DND-41 (cell line): ENCODE measurements at regions not wholly inside any gene's neighbourhood (a gene's known extent, or its start where the extent isn't known, plus 50 kb on each side); places are given as distances from the start of the nearest gene placed in this dataset.
A peak's percentile ranks its signal among the peaks of the same experiment; 100 is the strongest.

Experiments used
- ATAC-seq: fragments of 200-7000 bp; cut with Tn5 transposase; 3 replicates; pipeline ENCODE4 v1.9.1; 2021; ENCODE audit warnings: low read depth; ENCODE audit not compliant: insufficient read depth
- DNase-seq: peaks from one replicate; pipeline ENCODE4 v3.0.0-alpha.2; 2020
- H2AFZ ChIP-seq: 2 replicates; pipeline ENCODE4 v1.6.0; 2012; ENCODE audit warnings: low read depth, low read length
- H3K27ac ChIP-seq: 2 replicates; pipeline ENCODE4 v1.5.1; 2012; ENCODE audit warnings: low read length, inconsistent platforms
- H3K27me3 ChIP-seq: fragments of 200-600 bp; sonication (generic); 2 replicates; pipeline ENCODE4 v1.6.0; 2012; ENCODE audit warnings: low read length, mild to moderate bottlenecking, inconsistent platforms; ENCODE audit not compliant: insufficient read depth, poor library complexity
- H3K36me3 ChIP-seq: 2 replicates; pipeline ENCODE4 v1.5.1; 2012; ENCODE audit warnings: low read length, inconsistent platforms; ENCODE audit not compliant: insufficient read depth
- H3K4me1 ChIP-seq: 2 replicates; pipeline ENCODE4 v1.5.1; 2012; ENCODE audit warnings: mild to moderate bottlenecking, low read length; ENCODE audit not compliant: insufficient read depth
- H3K4me2 ChIP-seq: 2 replicates; pipeline ENCODE4 v1.6.0; 2012; ENCODE audit warnings: mild to moderate bottlenecking, moderate library complexity, low read length, inconsistent platforms; ENCODE audit not compliant: insufficient read depth
- H3K4me3 ChIP-seq, 2 experiments: fragments of 200-600 bp in 1 of 2; shearing (Covaris generic) in 1 of 2; 2 replicates each; pipeline ENCODE4 v1.5.1; 2012 to 2016; ENCODE audit warnings: inconsistent platforms in 2 of 2, low read length in 2 of 2, mild to moderate bottlenecking in 2 of 2, low read depth in 1 of 2, moderate library complexity in 1 of 2
- H3K79me2 ChIP-seq: 2 replicates; pipeline ENCODE4 v1.6.0; 2012; ENCODE audit warnings: low read length, inconsistent platforms; ENCODE audit not compliant: insufficient read depth
- H3K9ac ChIP-seq: 2 replicates; pipeline ENCODE4 v1.6.0; 2012; ENCODE audit warnings: low read depth, mild to moderate bottlenecking, inconsistent platforms, low read length, moderate library complexity
- H3K9me3 ChIP-seq: 2 replicates; pipeline ENCODE4 v1.5.1; 2012; ENCODE audit warnings: low read length, moderate library complexity, mild to moderate bottlenecking, inconsistent platforms; ENCODE audit not compliant: insufficient read depth, severe bottlenecking
- H4K20me1 ChIP-seq: 2 replicates; pipeline ENCODE4 v1.6.0; 2012; ENCODE audit warnings: low read length; ENCODE audit not compliant: insufficient read depth
- CTCF ChIP-seq: IDR thresholded peaks from 2 replicates; pipeline ENCODE4 v1.5.1; 2012; ENCODE audit warnings: borderline replicate concordance, low read length, moderate library complexity, mild to moderate bottlenecking; ENCODE audit not compliant: poor library complexity, severe bottlenecking; ENCODE audit errors: extremely low read depth
- EZH2 ChIP-seq: IDR thresholded peaks from 3 replicates; pipeline ENCODE4 v1.6.1; 2012; ENCODE audit warnings: borderline replicate concordance, low read depth, mild to moderate bottlenecking, moderate library complexity, low read length, inconsistent platforms; ENCODE audit not compliant: severe bottlenecking

- H3K4me2 ChIP-seq, result no peak overlapping the region
Observed at GRCh38 chr10:94066411-94066810, 72.7 kb downstream of the PLCE1 start.

GRCh38 chr10:94069884-94070283, 76.2 kb downstream of the PLCE1 start:
- no peaks in the 10 kb centered on the region for H3K79me2 ChIP-seq
- no peak overlapping the region for H3K27ac ChIP-seq
- TF ChIP-seq CTCF (no peak), EZH2 (no peak)
- no peak overlapping the region for H3K4me2 ChIP-seq
- ATAC-seq, result no peak
- H3K9ac ChIP-seq, result no peak overlapping the region
- no peak overlapping the region for H2AFZ ChIP-seq
- H4K20me1 ChIP-seq, result no peaks in the 10 kb centered on the region
- no peak overlapping the region for H3K4me3 ChIP-seq
- H3K36me3 ChIP-seq, result no peaks in the 10 kb centered on the region
- H3K4me1 ChIP-seq, result no peaks in the 10 kb centered on the region
- H3K27me3 ChIP-seq, result peaks cover 5% of the 10 kb centered on the region
- H3K9me3 ChIP-seq, result no peaks in the 10 kb centered on the region
- DNase-seq, result no peak

More at GRCh38 chr10:94066411-94066810, 72.7 kb downstream of the PLCE1 start:
- H3K9me3 ChIP-seq, result no peaks in the 10 kb centered on the region
- no peak for TF ChIP-seq CTCF
- no peak for TF ChIP-seq EZH2
- H4K20me1 ChIP-seq, result no peaks in the 10 kb centered on the region
- no peaks in the 10 kb centered on the region for H3K4me1 ChIP-seq
- H3K27me3 ChIP-seq, result no peaks in the 10 kb centered on the region
- H3K79me2 ChIP-seq, result no peaks in the 10 kb centered on the region
- H3K4me3 ChIP-seq, result no peak overlapping the region
- ATAC-seq (peak; percentile 40; the same call in 1 of the 3 replicates), DNase-seq (peak; percentile 25)
- H3K27ac ChIP-seq, result no peak overlapping the region
- no peaks in the 10 kb centered on the region for H3K36me3 ChIP-seq
- no peak overlapping the region for H2AFZ ChIP-seq
- H3K9ac ChIP-seq, result no peak overlapping the region

GRCh38 chr10:94074462-94074861, 80.7 kb downstream of the PLCE1 start:
- Histone ChIP-seq H3K4me1 (no peaks in the 10 kb centered on the region), H3K27ac (no peak overlapping the region), H4K20me1 (no peaks in the 10 kb centered on the region), H3K9me3 (no peaks in the 10 kb centered on the region), H3K4me3 (no peak overlapping the region), H3K9ac (no peak overlapping the region), H3K4me2 (no peak overlapping the region), H2AFZ (no peak overlapping the region), H3K36me3 (no peaks in the 10 kb centered on the region), H3K79me2 (no peaks in the 10 kb centered on the region), H3K27me3 (peaks cover 5% of the 10 kb centered on the region)
- DNase-seq, result no peak
- ATAC-seq, result no peak
- TF ChIP-seq CTCF, result no peak
- no peak for TF ChIP-seq EZH2

- TF ChIP-seq EZH2, result no peak
- TF ChIP-seq CTCF, result no peak
- Histone ChIP-seq H3K27ac (no peak overlapping the region), H2AFZ (no peak overlapping the region), H3K27me3 (peaks cover 5% of the 10 kb centered on the region), H3K9me3 (no peaks in the 10 kb centered on the region), H3K4me1 (no peaks in the 10 kb centered on the region), H3K4me3 (no peak overlapping the region), H3K9ac (no peak overlapping the region), H4K20me1 (no peaks in the 10 kb centered on the region), H3K4me2 (no peak overlapping the region), H3K36me3 (no peaks in the 10 kb centered on the region), H3K79me2 (no peaks in the 10 kb centered on the region)
- ATAC-seq, result no peak
- DNase-seq, result no peak
Observed at GRCh38 chr10:94075506-94075905, 81.8 kb downstream of the PLCE1 start.
